Colonic mucosa (tissue), 4 donors: ENCODE measurements at regions not wholly inside any gene's neighbourhood (a gene's known extent, or its start where the extent isn't known, plus 50 kb on each side); places are given as distances from the start of the nearest gene placed in this dataset.

ENCODE experiments used
- DNase-seq: peaks from one replicate; pipeline ENCODE4 v3.0.0-alpha.2; 2020
- H3K27ac ChIP-seq: fragments of 200-600 bp; one replicate; pipeline ENCODE4 v1.8.0; 2021
- H3K27me3 ChIP-seq: fragments of 200-600 bp; one replicate; pipeline ENCODE4 v1.8.0; 2021
- H3K36me3 ChIP-seq: fragments of 200-600 bp; one replicate; pipeline ENCODE4 v1.8.0; 2021
- H3K4me1 ChIP-seq: fragments of 200-600 bp; one replicate; pipeline ENCODE4 v1.8.0; 2021; ENCODE audit warnings: mild to moderate bottlenecking
- H3K4me3 ChIP-seq: fragments of 200-600 bp; one replicate; pipeline ENCODE4 v1.8.0; 2021
- H3K9ac ChIP-seq, 2 donors: one replicate each; pipeline ENCODE4 v1.7.0; 2013; ENCODE audit warnings: control low read depth in 2 of 2, low read depth in 2 of 2, low read length in 2 of 2
- H3K9me3 ChIP-seq: fragments of 200-600 bp; one replicate; pipeline ENCODE4 v1.8.0; 2021
- CTCF ChIP-seq: fragments of 200-600 bp; IDR thresholded peaks from one replicate; pipeline ENCODE4 v1.8.0; 2022; ENCODE audit warnings: antibody characterized with exemption, mild to moderate bottlenecking
- intact Hi-C: fragments of 100-400 bp; cut with DNase I; formaldehyde crosslinking; loops from one replicate; pipeline ENCODE4 v1.14.1; 2022
- donor health status: healthy.
- donor health status: DM: no; HTN: no; CAD: no.
- donor health status: DM: no; HTN: no; CAD: no.

GRCh38 chr14:34128665-34129064, 177.8 kb upstream of the EGLN3 start:
- no peak for DNase-seq
- intact Hi-C loops: no loop called here
- H3K27me3 ChIP-seq: no peaks in the 10 kb centered on the region
- no peak overlapping the region for H3K9ac ChIP-seq
- H3K9me3 ChIP-seq: no peaks in the 10 kb centered on the region
- no peak for TF ChIP-seq CTCF
- no peaks in the 10 kb centered on the region for H3K36me3 ChIP-seq
- H3K4me3 ChIP-seq: no peak overlapping the region
- no peaks in the 10 kb centered on the region for H3K4me1 ChIP-seq
- no peak overlapping the region for H3K27ac ChIP-seq

DNA sequence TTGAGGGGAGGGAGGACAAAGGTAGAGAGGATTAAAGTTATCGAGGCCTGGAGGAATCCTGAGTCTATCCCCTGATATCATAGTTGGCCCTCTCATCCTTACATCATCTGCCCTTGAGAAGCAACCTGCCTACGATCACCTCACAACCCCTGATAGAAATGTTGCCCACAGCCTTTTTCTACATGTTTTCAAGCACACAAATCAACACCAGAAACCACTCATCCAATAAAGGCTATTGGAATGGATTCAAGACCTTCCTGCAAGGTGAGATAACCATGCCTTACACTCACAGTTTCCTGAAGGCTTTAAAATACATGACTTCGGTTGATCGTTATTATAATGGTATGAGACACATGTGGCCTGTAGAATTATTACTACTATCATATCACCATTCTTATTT, 175.7 kb upstream of the EGLN3 start:
- H3K4me1 ChIP-seq: no peaks in the 10 kb centered on the region
- intact Hi-C loops: no loop called here
- no peak overlapping the region for H3K4me3 ChIP-seq
- H3K27me3 ChIP-seq: no peaks in the 10 kb centered on the region
- no peaks in the 10 kb centered on the region for H3K9me3 ChIP-seq
- H3K9ac ChIP-seq: no peak overlapping the region
- no peaks in the 10 kb centered on the region for H3K36me3 ChIP-seq
- DNase-seq: no peak
- no peak for TF ChIP-seq CTCF
- H3K27ac ChIP-seq: no peak overlapping the region

GRCh38 chr14:34124585-34124984, 173.7 kb upstream of the EGLN3 start:
- H3K9me3 ChIP-seq: no peaks in the 10 kb centered on the region

GRCh38 chr14:34122650-34123049, 171.8 kb upstream of the EGLN3 start:
- no peak for DNase-seq
- intact Hi-C loops: no loop called here
- no peaks in the 10 kb centered on the region for H3K4me1 ChIP-seq
- H3K9ac ChIP-seq: no peak overlapping the region
- H3K36me3 ChIP-seq: no peaks in the 10 kb centered on the region
- no peak for TF ChIP-seq CTCF
- H3K27me3 ChIP-seq: no peaks in the 10 kb centered on the region
- H3K27ac ChIP-seq: no peak overlapping the region
- H3K9me3 ChIP-seq: no peaks in the 10 kb centered on the region
- no peak overlapping the region for H3K4me3 ChIP-seq

More at GRCh38 chr14:34124585-34124984, 173.7 kb upstream of the EGLN3 start:
- intact Hi-C loops: no loop called here
- no peak overlapping the region for H3K4me3 ChIP-seq
- H3K27me3 ChIP-seq: no peaks in the 10 kb centered on the region
- H3K27ac ChIP-seq: no peak overlapping the region
- DNase-seq: no peak
- H3K36me3 ChIP-seq: no peaks in the 10 kb centered on the region
- H3K4me1 ChIP-seq: no peaks in the 10 kb centered on the region
- no peak for TF ChIP-seq CTCF
- H3K9ac ChIP-seq: no peak overlapping the region

DNA sequence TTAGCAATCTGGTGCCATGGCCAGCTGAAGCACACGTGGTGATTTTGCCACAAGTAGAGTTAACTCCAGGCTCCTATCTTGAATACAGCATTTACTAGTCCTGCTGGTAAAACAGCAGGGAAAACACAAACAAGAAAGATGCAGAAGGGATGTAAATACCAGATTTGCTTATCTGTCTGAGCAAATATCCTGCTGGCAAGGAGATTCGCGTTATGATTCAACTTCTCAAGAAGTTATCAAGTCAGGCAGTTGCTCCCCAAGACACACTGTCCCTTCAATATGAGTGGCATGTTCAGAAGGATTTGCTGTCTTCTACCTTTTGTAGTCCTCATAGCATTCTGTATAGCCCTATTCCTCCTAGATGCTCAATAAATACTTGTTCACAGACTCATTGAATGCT, 171.2 kb upstream of the EGLN3 start:
- H3K36me3 ChIP-seq: no peaks in the 10 kb centered on the region
- no peak overlapping the region for H3K4me3 ChIP-seq
- no peak for DNase-seq
- no peak overlapping the region for H3K27ac ChIP-seq
- H3K9ac ChIP-seq: no peak overlapping the region
- no peaks in the 10 kb centered on the region for H3K9me3 ChIP-seq
- H3K27me3 ChIP-seq: no peaks in the 10 kb centered on the region
- intact Hi-C loops: no loop called here
- H3K4me1 ChIP-seq: no peaks in the 10 kb centered on the region
- TF ChIP-seq CTCF: no peak
